Erythroblast (primary cell): ENCODE measurements at regions not wholly inside any gene's neighbourhood (a gene's known extent, or its start where the extent isn't known, plus 50 kb on each side); places are given as distances from the start of the nearest gene placed in this dataset.

Experiments
- GATA1 ChIP-seq: IDR thresholded peaks from 2 replicates; pipeline ENCODE4 v1.6.1; 2011; ENCODE audit warnings: low read depth, mild to moderate bottlenecking, control low read depth, low read length, moderate library complexity
- POLR2A ChIP-seq: IDR thresholded peaks from 2 replicates; pipeline ENCODE4 v1.6.1; 2011; ENCODE audit warnings: mild to moderate bottlenecking, low read length

DNA sequence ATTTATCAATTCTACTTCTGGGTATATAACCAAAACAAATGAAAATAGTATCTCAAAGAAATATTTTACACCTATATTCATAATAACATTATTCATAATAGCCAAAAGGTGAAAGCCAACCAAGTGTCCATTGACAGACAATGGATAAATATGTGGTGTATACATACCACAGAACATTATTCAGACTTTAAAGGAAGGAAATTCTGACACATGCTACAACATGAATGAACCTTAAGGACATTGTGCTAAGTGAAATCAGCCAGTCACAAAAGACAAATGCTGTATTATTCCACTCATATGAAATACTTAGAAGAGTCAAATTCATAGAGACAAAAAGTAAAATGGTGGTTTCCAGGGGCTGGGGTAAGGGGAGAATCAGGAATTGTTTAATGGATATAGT lies 370.5 kb upstream of the CHAC2 start:
- TF ChIP-seq POLR2A (no peak), GATA1 (no peak)
